Hippocampal formation (tissue), 2 donors: ENCODE measurements at regions not wholly inside any gene's neighbourhood (a gene's known extent, or its start where the extent isn't known, plus 50 kb on each side); places are given as distances from the start of the nearest gene placed in this dataset.

Source experiments
- DNase-seq, 2 donors: peaks; one replicate each; lab custom pipeline; 2025; lab: John Stamatoyannopoulos, UW

GRCh38 chr14:34214961-34215360 is 247.1 kb downstream of the SPTSSA start:
- no peak for DNase-seq

GRCh38 chr14:34213332-34213731 is 248.7 kb downstream of the SPTSSA start:
- DNase-seq = no peak

GRCh38 chr14:34212172-34212929 is 249.7 kb downstream of the SPTSSA start:
- peak in 1 of 2 donors; percentile 9 for DNase-seq

GRCh38 chr14:34211732-34212131 is 250.3 kb downstream of the SPTSSA start:
- no peak for DNase-seq

- DNase-seq = no peak
These were observed 253.5 kb downstream of the SPTSSA start for GRCh38 chr14:34208532-34208931.

- no peak for DNase-seq
These were observed 254.9 kb upstream of the EGLN3 start for GRCh38 chr14:34205799-34206198.

- no peak for DNase-seq
These were observed 253.9 kb upstream of the EGLN3 start for GRCh38 chr14:34204774-34205173.

GRCh38 chr14:34203251-34203722 is 252.4 kb upstream of the EGLN3 start:
- DNase-seq = no peak

GRCh38 chr14:34201909-34202637 is 251.2 kb upstream of the EGLN3 start:
- DNase-seq = no peak

GRCh38 chr14:34199585-34199984 is 248.7 kb upstream of the EGLN3 start:
- DNase-seq = no peak

GRCh38 chr14:34198096-34198495 is 247.2 kb upstream of the EGLN3 start:
- DNase-seq = no peak

GRCh38 chr14:34195964-34196363 is 245.1 kb upstream of the EGLN3 start:
- DNase-seq = no peak

GRCh38 chr14:34190717-34191116 is 239.8 kb upstream of the EGLN3 start:
- DNase-seq = no peak

GRCh38 chr14:34189866-34190265 is 239.0 kb upstream of the EGLN3 start:
- no peak for DNase-seq

- DNase-seq = no peak
These were observed 236.7 kb upstream of the EGLN3 start for GRCh38 chr14:34187519-34188044.

- DNase-seq = no peak
These were observed 236.2 kb upstream of the EGLN3 start for GRCh38 chr14:34187061-34187460.

GRCh38 chr14:34184126-34184525 is 233.3 kb upstream of the EGLN3 start:
- no peak for DNase-seq

GRCh38 chr14:34183478-34183877 is 232.6 kb upstream of the EGLN3 start:
- no peak for DNase-seq

GRCh38 chr14:34181338-34181737 is 230.5 kb upstream of the EGLN3 start:
- DNase-seq = no peak

GRCh38 chr14:34180869-34181268 is 230.0 kb upstream of the EGLN3 start:
- no peak for DNase-seq

GRCh38 chr14:34180434-34180833 is 229.6 kb upstream of the EGLN3 start:
- DNase-seq = no peak

GRCh38 chr14:34179727-34180126 is 228.9 kb upstream of the EGLN3 start:
- no peak for DNase-seq

GRCh38 chr14:34177466-34177865 is 226.6 kb upstream of the EGLN3 start:
- DNase-seq = no peak
